Lower lobe of right lung (tissue), 2 donors: ENCODE measurements at regions not wholly inside any gene's neighbourhood (a gene's known extent, or its start where the extent isn't known, plus 50 kb on each side); places are given as distances from the start of the nearest gene placed in this dataset.

ENCODE experiments used
- ATAC-seq, 2 donors: fragments of 200-7000 bp; cut with Tn5 transposase; one replicate each; pipeline ENCODE4 v1.9.1; 2020 to 2022; ENCODE audit warnings: mild to moderate bottlenecking in 2 of 2, moderate library complexity in 2 of 2
- DNase-seq: peaks from one replicate; pipeline ENCODE4 v3.0.0-alpha.2; 2020
- H3K27ac ChIP-seq: fragments of 200-600 bp; one replicate; pipeline ENCODE4 v1.8.0; 2022
- H3K27me3 ChIP-seq: fragments of 200-600 bp; one replicate; pipeline ENCODE4 v1.8.0; 2022; ENCODE audit warnings: low read depth
- H3K36me3 ChIP-seq: fragments of 200-600 bp; one replicate; pipeline ENCODE4 v1.8.0; 2022; ENCODE audit warnings: mild to moderate bottlenecking
- H3K4me1 ChIP-seq: fragments of 200-600 bp; one replicate; pipeline ENCODE4 v1.8.0; 2022
- H3K4me3 ChIP-seq: fragments of 200-600 bp; one replicate; pipeline ENCODE4 v1.8.0; 2022; ENCODE audit warnings: mild to moderate bottlenecking
- H3K9me3 ChIP-seq: fragments of 200-600 bp; one replicate; pipeline ENCODE4 v1.8.0; 2022
- CTCF ChIP-seq: fragments of 200-600 bp; IDR thresholded peaks from one replicate; pipeline ENCODE4 v1.8.0; 2022; ENCODE audit warnings: antibody characterized with exemption, mild to moderate bottlenecking
- intact Hi-C: fragments of 100-400 bp; cut with DNase I; formaldehyde crosslinking; loops from one replicate; pipeline ENCODE4 v1.11.0; 2022
- donor health status: DM: no; HTN: yes; CAD: no; lungs with severe emphysema.

GRCh38 chr9:84412654-84413053, 72.1 kb upstream of the SLC28A3 start:
- no peaks in the 10 kb centered on the region for H3K4me1 ChIP-seq
- H3K36me3 ChIP-seq: no peaks in the 10 kb centered on the region
- no peak overlapping the region for H3K4me3 ChIP-seq
- ATAC-seq: no peak
- no peak overlapping the region for H3K27ac ChIP-seq
- no peak for TF ChIP-seq CTCF
- intact Hi-C loops: no loop called here
- H3K27me3 ChIP-seq: peaks cover under 1% of the 10 kb centered on the region
- H3K9me3 ChIP-seq: no peaks in the 10 kb centered on the region
- no peak for DNase-seq

DNA sequence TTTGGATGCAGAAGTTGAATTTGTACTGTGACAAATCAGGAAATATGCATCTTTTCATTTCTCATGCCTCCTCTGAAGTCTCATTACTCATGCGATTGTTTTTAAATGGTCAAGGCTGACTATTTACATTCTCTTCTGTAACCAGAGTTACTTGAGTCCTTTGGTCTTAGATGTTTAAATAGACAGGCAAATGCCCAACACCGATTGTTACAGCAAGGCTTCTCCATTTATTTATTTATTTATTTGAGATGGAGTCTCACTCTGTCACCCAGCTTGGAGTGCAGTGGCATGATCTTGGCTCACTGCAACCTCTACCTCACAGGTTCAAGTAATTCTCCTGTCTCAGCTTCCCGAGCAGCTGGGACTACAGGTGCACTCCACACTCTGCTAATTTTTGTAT, 72.7 kb upstream of the SLC28A3 start:
- Histone ChIP-seq H3K27me3 (peaks cover 6% of the 10 kb centered on the region), H3K4me1 (no peaks in the 10 kb centered on the region), H3K27ac (no peak overlapping the region), H3K4me3 (no peak overlapping the region), H3K36me3 (no peaks in the 10 kb centered on the region), H3K9me3 (no peaks in the 10 kb centered on the region)
- DNase-seq (no peak), ATAC-seq (no peak)
- no peak for TF ChIP-seq CTCF
- intact Hi-C loops: no loop called here

GRCh38 chr9:84419031-84419602, 78.6 kb upstream of the SLC28A3 start:
- ATAC-seq (peak in 1 of 2 donors; percentile 37), DNase-seq (no peak)
- Histone ChIP-seq H3K9me3 (peaks cover 5% of the 10 kb centered on the region), H3K27me3 (peaks cover 6% of the 10 kb centered on the region), H3K27ac (no peak overlapping the region), H3K4me3 (no peak overlapping the region), H3K36me3 (no peaks in the 10 kb centered on the region), H3K4me1 (no peaks in the 10 kb centered on the region)
- intact Hi-C loops: no loop called here
- no peak for TF ChIP-seq CTCF

GRCh38 chr9:84424931-84425330, 84.4 kb upstream of the SLC28A3 start:
- no peak for TF ChIP-seq CTCF
- intact Hi-C loops: no loop called here
- Histone ChIP-seq H3K9me3 (peaks cover 5% of the 10 kb centered on the region), H3K27me3 (no peaks in the 10 kb centered on the region), H3K36me3 (no peaks in the 10 kb centered on the region), H3K4me3 (no peak overlapping the region), H3K27ac (no peak overlapping the region), H3K4me1 (no peaks in the 10 kb centered on the region)
- DNase-seq (no peak), ATAC-seq (no peak)

- H3K36me3 ChIP-seq: no peaks in the 10 kb centered on the region
- intact Hi-C loops: no loop called here
- no peak for DNase-seq
- no peaks in the 10 kb centered on the region for H3K27me3 ChIP-seq
- no peak for ATAC-seq
- H3K4me1 ChIP-seq: no peaks in the 10 kb centered on the region
- no peak overlapping the region for H3K4me3 ChIP-seq
- H3K9me3 ChIP-seq: no peaks in the 10 kb centered on the region
- no peak for TF ChIP-seq CTCF
- no peak overlapping the region for H3K27ac ChIP-seq
These were observed 92.2 kb upstream of the SLC28A3 start for GRCh38 chr9:84432746-84433145.

GRCh38 chr9:84435902-84436301, 95.3 kb upstream of the SLC28A3 start:
- Histone ChIP-seq H3K36me3 (no peaks in the 10 kb centered on the region), H3K27me3 (no peaks in the 10 kb centered on the region), H3K27ac (no peak overlapping the region), H3K9me3 (no peaks in the 10 kb centered on the region), H3K4me3 (no peak overlapping the region), H3K4me1 (no peaks in the 10 kb centered on the region)
- DNase-seq: no peak
- TF ChIP-seq CTCF: no peak
- intact Hi-C loops: no loop called here
- ATAC-seq: no peak
